GM18868 (cell line): ENCODE measurements at regions not wholly inside any gene's neighbourhood (a gene's known extent, or its start where the extent isn't known, plus 50 kb on each side); places are given as distances from the start of the nearest gene placed in this dataset.
A peak's percentile ranks its signal among the peaks of the same experiment; 100 is the strongest.
"Not testable (repeated sequence)": the region's sequence is repeated elsewhere in the genome, so short reads cannot be mapped to it uniquely, and the experiment has no call there.

Source experiments
- ATAC-seq: cut with Tn5 transposase; IDR thresholded peaks from one replicate; pipeline ENCODE4 v1.9.1; 2021; ENCODE audit warnings: mild to moderate bottlenecking, moderate library complexity; ENCODE audit not compliant: unreplicated experiment

GRCh38 chr3:101946906-101947305 is 97.6 kb downstream of the NFKBIZ start:
- no peak for ATAC-seq

- peak; percentile 84 for ATAC-seq
Measured at GRCh38 chr3:101950510-101950909, 101.2 kb downstream of the NFKBIZ start.

GRCh38 chr3:101950985-101951733 is 101.8 kb downstream of the NFKBIZ start:
- peak; percentile 17 for ATAC-seq

GRCh38 chr3:101954361-101954760 is 105.0 kb downstream of the NFKBIZ start:
- ATAC-seq: no peak

GRCh38 chr3:101954936-101955335 is 105.6 kb downstream of the NFKBIZ start:
- no peak for ATAC-seq

GRCh38 chr3:101962055-101962454 is 112.7 kb downstream of the NFKBIZ start:
- no peak for ATAC-seq

GRCh38 chr3:101963902-101964362 is 114.6 kb downstream of the NFKBIZ start:
- ATAC-seq: no peak

- no peak for ATAC-seq
Measured at GRCh38 chr3:101964861-101965260, 115.5 kb downstream of the NFKBIZ start.

- no peak for ATAC-seq
Measured at GRCh38 chr3:101966226-101966625, 116.9 kb downstream of the NFKBIZ start.

GRCh38 chr3:101970212-101970611 is 120.9 kb downstream of the NFKBIZ start:
- no peak for ATAC-seq

- no peak for ATAC-seq
Measured at GRCh38 chr3:101970905-101971304, 121.6 kb downstream of the NFKBIZ start.

GRCh38 chr3:101972430-101973162 is 123.3 kb downstream of the NFKBIZ start:
- ATAC-seq: no peak

- ATAC-seq: no peak
Measured at GRCh38 chr3:101973163-101973505, 123.8 kb downstream of the NFKBIZ start.

GRCh38 chr3:101975415-101975814 is 126.1 kb downstream of the NFKBIZ start:
- not testable (repeated sequence) for ATAC-seq

- ATAC-seq: peak; percentile 93
Measured at GRCh38 chr3:101976473-101976872, 127.2 kb downstream of the NFKBIZ start.

- no peak for ATAC-seq
Measured at GRCh38 chr3:101978348-101978747, 129.0 kb downstream of the NFKBIZ start.

GRCh38 chr3:101979033-101979432 is 129.7 kb downstream of the NFKBIZ start:
- ATAC-seq: no peak

GRCh38 chr3:101984356-101984755 is 135.0 kb downstream of the NFKBIZ start:
- ATAC-seq: no peak

- no peak for ATAC-seq
Measured at GRCh38 chr3:101988596-101988995, 139.3 kb downstream of the NFKBIZ start.

GRCh38 chr3:101989578-101990200 is 140.4 kb downstream of the NFKBIZ start:
- no peak for ATAC-seq

GRCh38 chr3:101992863-101993262 is 143.5 kb downstream of the NFKBIZ start:
- no peak for ATAC-seq

GRCh38 chr3:101994386-101994785 is 145.1 kb downstream of the NFKBIZ start:
- ATAC-seq: no peak
